GM21619 (cell line): ENCODE measurements at regions not wholly inside any gene's neighbourhood (a gene's known extent, or its start where the extent isn't known, plus 50 kb on each side); places are given as distances from the start of the nearest gene placed in this dataset.
"Not testable (repeated sequence)": the region's sequence is repeated elsewhere in the genome, so short reads cannot be mapped to it uniquely, and the experiment has no call there.

Experiments
- ATAC-seq: cut with Tn5 transposase; IDR thresholded peaks from one replicate; pipeline ENCODE4 v1.9.1; 2021; ENCODE audit not compliant: unreplicated experiment

DNA sequence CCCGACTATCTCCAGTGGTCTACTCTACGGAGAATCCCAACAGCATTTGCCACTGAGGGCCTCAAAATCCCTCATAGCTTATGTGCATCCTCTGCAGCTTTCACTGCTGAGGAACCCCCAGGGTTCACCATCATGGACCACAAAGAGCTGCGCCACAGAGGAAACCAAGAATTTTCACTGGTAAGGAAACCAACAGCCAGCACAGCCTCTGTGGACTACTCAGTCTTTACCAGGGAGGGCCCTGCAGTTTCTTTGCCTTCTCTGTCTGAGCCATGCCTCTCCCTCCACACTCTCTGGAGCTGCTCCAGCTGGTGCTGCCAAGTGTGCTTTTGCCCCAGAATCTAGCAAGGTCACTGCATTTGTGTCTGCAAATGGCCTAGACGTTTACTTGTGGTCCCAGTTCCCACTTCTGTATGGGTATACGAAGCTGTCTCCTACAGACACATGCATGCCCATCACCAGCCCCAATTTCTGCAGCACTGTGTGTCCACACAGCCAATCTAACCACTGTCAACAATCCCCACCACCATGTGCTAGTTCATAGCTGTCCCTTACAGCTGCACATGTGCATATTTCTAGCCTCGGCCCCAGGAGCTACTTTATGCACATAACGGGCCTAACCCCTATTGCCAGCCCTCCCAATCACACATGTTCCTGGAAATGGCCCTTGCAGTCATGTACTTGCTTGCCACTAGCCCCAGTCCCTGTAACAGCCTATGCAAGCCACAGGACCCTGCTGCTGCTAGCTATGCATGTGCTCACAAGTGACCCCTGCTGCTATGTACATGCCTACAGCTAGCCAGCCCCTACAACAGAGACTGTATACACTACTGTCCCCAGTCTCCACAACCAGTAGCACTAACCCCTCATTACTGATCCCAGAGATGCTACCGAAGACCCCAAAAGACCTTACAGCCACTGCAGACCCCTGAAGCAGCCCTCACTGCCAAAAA is 1437.4 kb downstream of the CDH11 start:
- no peak for ATAC-seq

DNA sequence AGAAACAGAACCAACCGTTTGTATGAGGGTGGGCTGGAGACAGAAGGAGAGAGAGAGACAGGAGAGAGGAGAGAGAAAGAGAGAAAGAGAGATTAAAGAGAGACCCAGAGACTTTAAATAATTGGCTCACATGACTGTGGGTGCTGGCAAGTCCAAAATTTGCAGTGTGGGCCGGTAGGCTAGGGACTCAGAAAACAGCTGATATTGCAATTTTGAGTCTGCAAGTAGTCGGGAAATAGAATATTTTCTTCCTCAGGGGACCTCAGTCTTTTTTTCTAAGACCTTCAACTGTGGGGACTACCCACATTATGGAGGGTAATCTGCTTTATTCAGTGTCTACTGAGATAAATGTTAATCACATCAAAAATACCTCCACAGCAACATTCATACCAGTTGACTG is 1439.0 kb downstream of the CDH11 start:
- ATAC-seq: no peak

DNA sequence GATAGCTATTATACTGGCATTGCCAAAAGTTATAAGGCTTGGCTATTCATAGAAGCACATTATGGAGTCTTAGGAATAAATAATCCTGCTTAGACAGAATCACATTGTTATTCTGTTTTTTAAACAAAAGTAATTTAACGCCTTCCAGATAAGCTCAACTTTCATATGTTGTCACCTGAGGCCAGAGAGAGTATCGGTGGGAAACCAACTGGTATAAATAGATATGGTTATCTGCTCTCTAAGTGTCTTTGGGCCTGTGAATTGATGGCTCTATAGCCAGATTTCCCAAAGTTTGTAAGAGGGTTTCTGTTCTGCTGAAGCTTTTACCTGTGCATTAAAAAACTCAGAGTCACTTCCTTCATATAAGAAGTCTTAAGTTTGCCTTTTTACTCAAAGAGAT is 1449.4 kb downstream of the CDH11 start:
- ATAC-seq: no peak

DNA sequence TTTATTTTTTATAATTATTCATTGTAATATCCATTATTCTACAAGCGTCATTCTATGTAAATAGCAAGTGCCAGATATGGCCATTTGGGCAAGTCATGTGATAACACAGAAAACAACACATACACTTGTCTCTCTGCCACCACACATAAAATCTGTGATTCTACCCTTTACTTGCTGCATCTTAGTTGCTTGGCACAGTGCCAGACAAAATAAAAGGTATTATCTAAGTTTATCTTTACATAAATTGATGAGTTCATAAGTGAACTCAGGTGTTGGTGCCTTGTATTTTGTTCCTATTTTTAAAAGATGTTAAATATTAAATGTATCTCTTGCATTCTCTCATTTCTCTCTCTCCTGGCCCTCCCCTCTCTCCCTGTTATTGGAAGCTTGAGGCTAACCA is 1458.7 kb downstream of the CDH11 start:
- no peak for ATAC-seq

DNA sequence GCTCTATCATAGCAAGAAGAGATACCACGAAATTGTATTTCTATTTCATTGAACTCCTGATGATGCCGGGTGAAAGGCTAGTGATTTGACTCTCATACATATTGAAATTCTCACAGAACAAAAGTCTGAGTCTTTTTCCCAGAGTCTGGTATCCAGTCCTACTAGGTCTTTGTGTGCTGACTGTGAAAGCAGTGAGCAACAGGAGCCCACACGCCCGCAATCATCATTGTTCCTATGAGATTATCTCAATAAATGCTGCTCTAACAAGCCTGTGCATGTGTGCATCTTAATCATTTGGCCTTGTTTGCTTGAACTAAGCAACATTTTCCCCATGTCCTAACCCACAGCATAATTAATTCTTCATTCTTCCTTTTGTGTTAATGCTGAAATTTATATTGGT is 1466.0 kb downstream of the CDH11 start:
- no peak for ATAC-seq

DNA sequence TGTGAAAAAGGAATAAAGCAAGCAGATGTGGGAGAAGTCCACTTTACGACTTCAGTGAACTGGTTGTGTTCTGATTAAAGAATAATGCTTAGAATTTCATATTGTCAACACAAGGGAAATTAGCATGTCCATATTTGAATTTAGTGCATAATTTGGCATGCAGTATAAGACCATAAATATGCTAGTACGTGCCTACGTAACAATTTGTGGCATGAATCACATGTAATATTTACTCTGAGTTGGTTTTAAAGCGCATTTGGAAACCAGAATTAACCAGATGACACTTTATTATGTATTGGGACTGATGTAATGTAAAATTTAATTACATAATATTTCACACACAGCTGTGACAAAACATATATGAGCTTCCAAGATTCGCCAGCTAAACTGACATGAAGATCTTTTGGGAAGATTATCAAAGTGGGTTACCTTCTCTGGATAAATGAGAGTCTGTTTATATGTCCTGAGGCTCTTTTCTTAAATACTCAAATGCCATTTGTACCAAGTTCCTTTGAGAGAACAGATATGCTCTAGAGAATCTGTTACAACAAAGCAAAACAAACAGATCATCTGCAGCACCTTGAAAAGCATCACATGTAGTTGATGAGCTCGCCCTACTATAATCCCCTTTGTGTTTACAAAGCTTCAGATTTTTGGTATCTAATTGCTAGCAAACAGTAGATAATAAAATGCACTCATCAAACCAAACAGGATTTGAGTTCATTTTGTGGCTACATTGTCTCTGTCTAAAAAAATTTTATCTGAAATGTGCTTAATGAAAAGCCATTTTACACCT is 1468.6 kb downstream of the CDH11 start:
- no peak for ATAC-seq

DNA sequence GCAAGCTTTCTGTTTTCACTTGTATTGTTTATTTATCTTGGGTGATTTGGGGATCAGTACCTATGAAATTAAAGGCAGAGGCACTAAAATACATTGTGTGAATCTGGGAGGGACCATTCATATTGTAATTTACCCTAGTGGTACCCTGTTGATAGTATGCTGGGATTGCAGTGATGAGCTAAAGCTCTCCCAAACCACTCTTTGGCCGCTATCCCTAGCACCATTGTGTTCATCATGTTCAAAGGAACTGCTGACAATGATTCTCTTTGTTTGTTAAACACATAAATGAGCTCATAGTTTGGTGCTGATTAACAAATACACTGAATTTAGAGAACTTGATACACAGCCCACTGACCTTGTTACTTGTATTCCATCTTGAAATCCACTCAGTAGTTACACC is 1469.8 kb downstream of the CDH11 start:
- no peak for ATAC-seq

DNA sequence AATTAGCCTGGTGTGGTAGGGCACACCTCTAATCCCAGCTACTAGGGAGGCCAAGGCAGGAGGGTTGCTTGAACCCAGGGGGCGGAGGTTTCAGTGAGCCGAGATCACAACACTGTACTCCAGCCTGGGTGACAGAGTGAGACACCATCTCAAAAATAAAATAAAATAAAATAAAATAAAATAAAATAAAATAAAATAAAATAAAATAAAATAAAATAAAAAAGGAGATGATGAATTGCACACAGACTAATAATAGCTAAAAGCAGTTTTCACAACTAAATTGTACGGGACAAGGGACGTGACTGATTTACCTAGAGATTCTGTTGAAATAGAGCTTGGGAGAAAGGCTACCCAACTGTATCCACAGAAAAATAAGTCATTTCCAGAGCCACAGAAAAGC is 1471.3 kb downstream of the CDH11 start:
- no peak for ATAC-seq

DNA sequence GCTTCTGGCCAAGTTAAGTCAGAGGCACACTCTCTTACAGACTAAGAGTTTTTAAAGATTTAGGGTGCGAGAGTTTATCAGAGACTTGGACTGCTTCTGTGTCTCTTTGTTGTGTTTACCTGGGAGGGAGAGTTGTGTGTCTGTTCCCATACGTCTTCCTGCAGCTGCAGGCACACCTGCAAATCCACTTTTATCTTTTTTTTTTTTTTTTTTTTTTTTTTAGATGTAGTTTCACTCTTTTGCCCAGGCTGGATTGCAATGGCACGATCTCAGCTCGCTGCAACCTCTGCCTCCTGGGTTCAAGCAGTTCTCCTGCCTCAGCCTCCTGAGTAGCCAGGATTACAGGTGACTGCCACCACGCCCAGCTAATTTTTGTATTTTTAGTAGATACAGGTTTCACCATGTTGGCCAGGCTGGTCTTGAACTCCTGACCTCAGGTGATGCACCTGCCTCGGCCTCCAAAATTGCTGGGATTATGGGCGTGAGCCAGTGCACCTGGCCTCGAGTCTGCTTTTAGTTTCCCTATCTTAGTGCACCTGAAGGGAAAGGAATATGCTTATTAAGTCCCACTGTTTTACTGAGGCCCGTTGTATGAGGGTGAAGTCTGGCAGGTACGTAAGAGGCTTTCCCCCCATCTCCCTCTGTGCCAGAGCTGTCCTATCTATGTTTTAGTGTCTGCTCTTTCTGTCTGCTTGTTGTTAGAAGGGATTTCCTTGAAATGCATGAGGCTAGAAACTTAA is 1488.0 kb downstream of the CDH11 start:
- not testable (repeated sequence) for ATAC-seq

DNA sequence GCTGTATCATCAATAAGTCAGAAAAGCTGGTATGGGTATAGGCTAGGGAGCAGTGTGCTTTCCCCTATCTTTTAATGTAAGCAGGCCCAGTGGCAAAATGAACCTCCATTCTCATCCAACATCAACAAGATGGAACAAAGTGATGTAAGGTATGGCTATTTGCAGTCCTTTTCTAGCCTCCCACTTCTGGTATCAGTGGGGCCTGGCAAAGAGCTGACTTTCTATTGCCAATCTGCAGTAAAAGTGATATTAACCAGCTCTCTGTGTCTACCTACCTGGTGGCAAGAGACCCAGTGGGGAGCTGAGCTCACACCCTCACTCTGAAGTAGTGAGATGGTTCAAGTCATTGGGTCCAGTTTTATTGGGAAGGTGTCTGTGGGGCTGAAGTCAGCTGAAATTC is 1492.6 kb downstream of the CDH11 start:
- ATAC-seq: no peak

DNA sequence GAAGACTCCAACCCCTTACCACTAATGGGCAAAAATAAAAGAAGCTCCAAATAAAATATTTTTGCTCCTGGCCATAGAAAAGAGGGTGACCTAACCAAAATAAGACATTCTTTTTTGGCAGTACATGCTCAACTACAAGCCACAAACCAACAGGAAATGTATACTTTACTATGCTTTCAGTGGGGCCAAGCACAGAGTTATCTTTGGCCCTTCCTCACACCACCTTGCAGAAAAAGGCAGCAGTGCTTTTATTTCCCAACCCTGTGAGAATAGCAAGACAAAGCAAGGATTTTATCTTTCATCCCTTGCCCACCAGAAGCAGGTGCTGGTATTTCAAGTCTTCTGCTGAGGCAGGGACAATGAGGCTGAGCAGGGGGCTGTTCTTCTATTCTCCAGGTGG is 1493.1 kb downstream of the CDH11 start:
- no peak for ATAC-seq

DNA sequence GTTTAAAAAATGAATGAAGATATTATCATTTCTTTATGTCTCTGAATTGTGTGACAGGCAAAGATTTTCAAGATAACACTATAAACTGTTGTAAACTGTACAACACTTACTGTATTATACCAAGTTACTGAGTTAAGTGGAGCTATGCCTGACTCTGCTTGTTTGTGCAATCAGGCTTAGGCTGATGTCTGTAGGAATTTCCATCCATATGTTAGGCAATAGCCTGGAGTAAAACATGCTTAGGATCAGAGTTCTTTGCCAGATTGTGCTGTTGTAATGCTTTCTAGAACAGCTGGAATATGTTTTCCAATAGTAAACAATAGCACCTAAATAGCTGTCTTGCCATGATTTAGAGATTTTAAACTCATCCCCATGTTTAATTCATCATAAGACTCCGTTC is 1496.7 kb downstream of the CDH11 start:
- no peak for ATAC-seq

DNA sequence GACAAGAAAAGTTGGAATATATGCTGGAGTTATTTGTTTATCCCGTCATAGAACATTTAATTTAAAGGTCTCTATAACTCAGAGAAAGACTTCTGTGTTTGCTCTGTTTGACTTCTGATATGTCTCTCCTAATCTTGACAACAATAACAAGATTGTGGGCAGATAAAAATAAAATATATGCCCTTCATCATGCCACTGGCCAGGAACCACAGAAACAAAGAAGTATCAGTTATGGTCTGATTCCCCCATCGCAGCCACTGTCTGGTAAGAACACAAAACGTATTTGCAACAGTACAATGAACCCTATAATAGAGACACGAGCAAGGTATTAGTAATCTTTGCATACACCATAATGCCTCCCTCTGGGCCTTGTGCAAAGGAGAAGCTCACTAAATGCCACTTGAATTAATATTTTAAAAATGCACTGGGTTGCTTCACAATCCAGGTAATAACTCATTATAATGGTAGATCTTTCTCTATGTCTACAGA is 1498.3 kb downstream of the CDH11 start:
- ATAC-seq: no peak

DNA sequence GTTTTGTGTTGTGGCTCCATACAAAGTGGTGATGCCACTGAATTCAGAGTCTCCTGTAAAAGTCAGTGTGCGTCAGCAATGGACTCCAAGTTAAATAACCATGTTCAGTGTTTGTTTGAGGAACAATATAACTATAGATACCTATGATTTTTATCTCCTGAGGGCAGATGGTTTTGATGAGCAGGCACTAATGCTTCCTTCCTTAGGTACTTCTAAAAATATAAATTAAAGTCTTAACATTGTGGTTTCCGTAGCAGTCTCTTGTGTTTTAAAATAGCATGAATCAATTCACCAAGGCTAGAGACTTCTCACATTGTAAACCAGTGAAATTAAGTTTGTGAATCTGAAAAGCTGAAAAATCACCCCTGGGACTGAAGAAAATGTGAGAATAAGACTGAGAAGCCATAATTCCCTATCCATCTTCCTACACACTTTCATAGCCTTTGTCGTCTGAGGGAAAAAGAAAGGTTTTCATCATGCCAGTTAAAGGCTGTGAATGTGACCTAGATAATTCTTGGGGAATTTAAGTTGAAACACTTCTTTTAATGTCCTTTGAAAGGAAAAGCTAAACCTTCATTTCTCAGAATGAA is 1502.9 kb downstream of the CDH11 start:
- ATAC-seq: no peak

DNA sequence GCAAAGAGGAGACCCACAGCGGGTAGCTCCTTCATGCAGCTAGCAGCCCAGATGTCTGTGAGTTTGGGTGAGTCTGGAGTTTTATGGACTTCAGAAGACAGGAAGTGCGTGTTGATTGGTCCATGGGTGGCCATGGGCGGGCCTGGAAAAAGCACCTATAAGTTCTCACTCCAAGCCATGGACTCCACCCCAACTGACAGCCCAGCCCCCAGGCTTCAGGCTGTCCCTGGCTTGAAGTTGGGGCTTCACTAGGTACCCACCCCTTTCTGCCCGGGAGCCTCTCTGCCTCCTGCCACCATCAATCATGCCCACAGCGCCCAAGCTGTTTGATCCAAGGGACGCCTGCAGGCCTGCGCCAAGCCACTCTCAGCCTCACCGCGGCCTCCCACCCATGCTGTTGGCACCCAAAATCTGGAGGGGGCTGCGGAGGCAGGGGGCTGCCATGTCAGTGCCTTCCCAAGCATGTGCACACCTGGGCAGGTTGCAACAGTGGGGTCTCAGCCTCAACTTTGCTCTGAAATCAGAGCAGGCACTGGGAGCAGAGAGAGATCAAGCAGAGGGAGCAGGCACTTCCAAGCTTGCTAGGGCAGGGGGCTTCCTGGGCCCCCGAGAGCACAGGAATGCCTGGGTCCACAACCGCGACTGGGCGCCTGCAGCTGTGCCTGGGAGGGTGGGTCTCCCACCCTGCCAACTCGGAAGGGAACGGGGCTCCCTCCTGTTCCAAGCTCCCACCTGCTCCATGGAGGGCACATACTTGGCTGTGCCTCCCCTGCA is 1503.7 kb downstream of the CDH11 start:
- ATAC-seq: no peak

DNA sequence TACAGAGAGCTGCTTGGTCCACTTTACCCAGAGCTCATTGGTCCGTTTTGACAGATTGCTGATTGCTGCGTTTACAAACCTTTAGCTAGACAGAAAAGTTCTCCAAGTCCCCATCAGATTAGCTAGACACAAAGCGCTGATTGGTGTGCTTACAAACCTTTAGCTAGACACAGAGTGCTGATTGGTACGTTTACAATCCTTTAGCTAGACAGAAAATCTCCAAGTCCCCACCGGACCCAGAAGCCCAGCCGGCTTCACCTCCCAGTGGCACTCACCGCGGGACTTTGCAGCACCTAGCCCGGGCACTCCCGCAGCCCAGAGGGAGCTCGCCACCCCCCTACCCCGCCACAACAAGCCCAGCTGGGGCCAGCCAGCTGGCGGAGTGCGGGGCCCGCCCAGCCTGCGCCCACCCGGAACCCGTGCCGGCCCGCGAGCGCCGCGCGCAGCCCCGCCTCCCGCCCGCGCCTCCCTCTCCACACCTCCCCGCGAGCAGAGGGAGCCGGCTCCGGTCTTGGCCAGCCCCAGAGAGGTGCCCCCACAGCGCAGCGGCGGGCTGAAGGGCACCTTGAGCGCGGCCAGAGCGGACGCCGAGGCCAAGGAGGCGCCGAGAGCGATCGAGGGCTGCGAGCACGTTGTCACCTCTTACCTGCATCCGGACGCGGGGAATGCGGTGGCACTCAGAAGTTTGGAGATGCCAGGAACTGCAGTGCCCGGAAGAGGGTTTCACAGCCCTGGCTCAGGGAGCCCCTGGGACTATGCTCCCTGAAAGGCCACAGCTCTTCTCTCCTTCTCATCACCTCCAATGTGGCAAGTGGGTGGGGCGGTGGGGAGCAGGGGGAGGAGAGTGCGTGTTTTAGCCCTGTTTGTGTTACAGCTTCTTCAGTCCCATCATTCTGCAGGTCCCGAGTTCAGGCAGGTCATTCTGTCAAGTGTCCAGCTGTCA is 1504.5 kb downstream of the CDH11 start:
- no peak for ATAC-seq

DNA sequence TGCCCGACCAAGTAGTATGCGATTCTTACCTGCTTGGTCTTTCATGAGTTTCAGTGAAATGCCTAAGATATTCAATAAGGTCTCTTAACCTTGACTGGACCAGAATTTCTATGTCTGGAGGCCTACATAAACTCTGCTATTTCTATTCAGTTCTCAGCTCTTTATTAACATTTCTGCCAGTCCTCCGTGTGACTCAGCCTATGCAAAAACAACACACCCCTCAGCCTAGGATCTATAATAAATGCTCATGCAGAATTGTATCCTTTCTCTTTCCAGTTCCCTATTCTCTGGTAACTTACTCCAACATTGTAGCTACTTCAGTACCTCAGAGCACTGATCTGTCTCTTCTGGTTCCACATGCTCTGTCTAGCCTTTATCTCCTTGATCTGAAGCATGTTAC is 1507.4 kb downstream of the CDH11 start:
- no peak for ATAC-seq

DNA sequence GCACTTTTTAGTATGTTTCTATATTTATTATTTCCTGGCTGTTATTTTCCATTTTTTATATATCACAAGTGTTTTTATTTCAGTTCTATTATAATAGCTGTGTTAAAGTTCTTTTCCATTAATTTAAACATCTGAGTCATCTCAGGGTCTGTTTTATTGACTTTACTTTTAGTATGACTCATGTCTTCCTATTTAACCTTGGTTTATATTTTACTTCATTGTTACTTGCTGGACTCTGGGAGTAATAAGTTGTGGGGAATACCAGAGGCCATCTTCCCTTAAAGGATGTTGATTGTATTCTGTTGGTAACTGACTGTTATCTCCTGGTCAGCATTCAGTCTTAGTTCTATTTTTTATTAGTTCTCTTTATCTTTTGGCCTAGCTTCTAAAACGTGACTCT is 1508.2 kb downstream of the CDH11 start:
- no peak for ATAC-seq
